SK-N-SH (cell line): ENCODE measurements at regions not wholly inside any gene's neighbourhood (a gene's known extent, or its start where the extent isn't known, plus 50 kb on each side); places are given as distances from the start of the nearest gene placed in this dataset.
A peak's percentile ranks its signal among the peaks of the same experiment; 100 is the strongest.

Experiments used
- CTCF ChIA-PET: fragments of 300-600, 350-600 bp; formaldehyde crosslinking; extraction: SDS; loops from one replicate; lab custom pipeline; 2021; lab: Yijun Ruan, JAX
- POLR2A ChIA-PET: fragments of 350-600 bp; sonication (Branson Sonifier 250); formaldehyde crosslinking; extraction: SDS; loops from one replicate; lab custom pipeline; 2020; ENCODE audit warnings: antibody characterized with exemption, inconsistent platforms; lab: Yijun Ruan, JAX
- DNase-seq: peaks from one replicate; pipeline ENCODE4 v3.0.0; 2012
- H2AFZ ChIP-seq: fragments of 200-600 bp; sonication (generic); 2 replicates; pipeline ENCODE4 v1.8.1; 2016; ENCODE audit warnings: antibody characterized with exemption, mild to moderate bottlenecking, low read depth
- H3F3A ChIP-seq: fragments of 200-600 bp; sonication (generic); replicated peaks from 2 replicates; pipeline ENCODE3; 2016; ENCODE audit warnings: antibody characterized with exemption, mild to moderate bottlenecking; ENCODE audit not compliant: insufficient read depth
- H3K27ac ChIP-seq, 2 experiments: fragments of 200-500 bp in 1 of 2; fragments of 200-600 bp in 1 of 2; sonication (Bioruptor generic) in 1 of 2; sonication (generic), shearing (Covaris generic) in 1 of 2; 2 replicates each; pipeline versions ENCODE4 v1.5.1 to v1.6.1; 2014 to 2016; ENCODE audit warnings: low read depth in 2 of 2, inconsistent platforms in 1 of 2, low read length in 1 of 2, mild to moderate bottlenecking in 1 of 2, mixed read lengths in 1 of 2
- H3K27me3 ChIP-seq: fragments of 200-600 bp; sonication (generic), shearing (Covaris generic); 2 replicates; pipeline ENCODE4 v1.6.1; 2016; ENCODE audit warnings: mixed run types; ENCODE audit not compliant: insufficient read depth
- H3K36me3 ChIP-seq, 2 experiments: fragments of 200-500 bp in 1 of 2; fragments of 200-600 bp in 1 of 2; sonication (Bioruptor generic) in 1 of 2; sonication (generic) in 1 of 2; replicated peaks in 1 of 2; 2 replicates each; pipeline versions ENCODE3 to v1.5.1; 2014 to 2016; ENCODE audit warnings: low read length in 1 of 2, mild to moderate bottlenecking in 1 of 2; ENCODE audit not compliant: insufficient read depth in 2 of 2, control insufficient read depth in 1 of 2
- H3K4me1 ChIP-seq, 2 experiments: fragments of 200-500 bp in 1 of 2; fragments of 200-600 bp in 1 of 2; sonication (Bioruptor generic) in 1 of 2; sonication (generic), shearing (Covaris generic) in 1 of 2; 2 replicates each; pipeline versions ENCODE4 v1.5.1 to v1.6.1; 2014 to 2016; ENCODE audit warnings: low read depth in 1 of 2, low read length in 1 of 2, mixed run types in 1 of 2; ENCODE audit not compliant: insufficient read depth in 2 of 2, control insufficient read depth in 1 of 2
- H3K4me2 ChIP-seq: fragments of 200-600 bp; sonication (generic), shearing (Covaris generic); 2 replicates; pipeline ENCODE4 v1.6.1; 2017; ENCODE audit warnings: mixed run types
- H3K4me3 ChIP-seq, 2 experiments: fragments of 200-500 bp in 1 of 2; fragments of 200-600 bp in 1 of 2; sonication (Bioruptor generic) in 1 of 2; sonication (generic), shearing (Covaris generic) in 1 of 2; 2 replicates each; pipeline versions ENCODE4 v1.5.1 to v1.8.1; 2014 to 2016; ENCODE audit warnings: low read depth in 2 of 2, inconsistent platforms in 1 of 2, low read length in 1 of 2, mild to moderate bottlenecking in 1 of 2, mixed read lengths in 1 of 2, moderate library complexity in 1 of 2
- H3K79me2 ChIP-seq: fragments of 200-600 bp; sonication (generic); 2 replicates; pipeline ENCODE4 v1.8.1; 2017; ENCODE audit warnings: mild to moderate bottlenecking; ENCODE audit not compliant: insufficient read depth
- H3K9ac ChIP-seq: fragments of 200-600 bp; sonication (generic); 2 replicates; pipeline ENCODE4 v1.6.1; 2017; ENCODE audit warnings: mixed run types
- H3K9me2 ChIP-seq: fragments of 200-600 bp; sonication (generic); 2 replicates; pipeline ENCODE4 v1.6.1; 2017; ENCODE audit warnings: mixed run types
- H3K9me3 ChIP-seq: fragments of 200-600 bp; sonication (generic); 2 replicates; pipeline ENCODE4 v1.6.1; 2017; ENCODE audit warnings: mixed run types, mild to moderate bottlenecking, moderate library complexity
- H4K20me1 ChIP-seq: fragments of 200-600 bp; sonication (generic); 2 replicates; pipeline ENCODE4 v1.6.1; 2017; ENCODE audit warnings: mild to moderate bottlenecking, mixed run types; ENCODE audit not compliant: insufficient read depth
- CHD2 ChIP-seq: fragments of 150-350 bp; IDR thresholded peaks from 2 replicates; pipeline ENCODE4 v1.6.1; 2018; ENCODE audit warnings: low read length; ENCODE audit not compliant: partially characterized antibody
- EZH2phosphoT487 ChIP-seq: fragments of 200-600 bp; sonication (generic); IDR thresholded peaks from 2 replicates; pipeline ENCODE4 v1.6.1; 2017; ENCODE audit warnings: low read depth, mixed run types, mild to moderate bottlenecking, antibody characterized with exemption, moderate library complexity, borderline replicate concordance
- FOXJ3 ChIP-seq: sonication (generic); formaldehyde crosslinking; IDR thresholded peaks from 2 replicates; pipeline ENCODE4 v1.5.1; 2020; ENCODE audit warnings: mild to moderate bottlenecking, missing genetic modification reagents
- FOXM1 ChIP-seq: IDR thresholded peaks from 2 replicates; pipeline ENCODE4 v1.4.0; 2012; ENCODE audit warnings: low read depth, mild to moderate bottlenecking
- GABPA ChIP-seq: IDR thresholded peaks from 2 replicates; pipeline ENCODE4 v1.4.0; 2012; ENCODE audit warnings: low read depth, mild to moderate bottlenecking
- JUND ChIP-seq: IDR thresholded peaks from 2 replicates; pipeline ENCODE4 v1.4.0; 2012
- MEF2A ChIP-seq: IDR thresholded peaks from 2 replicates; pipeline ENCODE4 v1.4.0; 2012; ENCODE audit warnings: low read depth, borderline replicate concordance
- NFIC ChIP-seq: IDR thresholded peaks from 2 replicates; pipeline ENCODE4 v1.4.0; 2012; ENCODE audit warnings: borderline replicate concordance
- NRF1 ChIP-seq: IDR thresholded peaks from 2 replicates; pipeline ENCODE4 v1.6.1; 2012; ENCODE audit warnings: low read depth, mild to moderate bottlenecking, low read length
- POLR2AphosphoS5 ChIP-seq: IDR thresholded peaks from 2 replicates; pipeline ENCODE4 v1.6.1; 2012; ENCODE audit warnings: low read depth, low read length
- RAD21 ChIP-seq: IDR thresholded peaks from 2 replicates; pipeline ENCODE4 v1.6.1; 2012; ENCODE audit warnings: mild to moderate bottlenecking, low read length
- RXRA ChIP-seq: IDR thresholded peaks from 2 replicates; pipeline ENCODE4 v1.4.0; 2012; ENCODE audit warnings: low read depth, mild to moderate bottlenecking, borderline replicate concordance
- SIN3A ChIP-seq: IDR thresholded peaks from 2 replicates; pipeline ENCODE4 v1.6.1; 2012; ENCODE audit warnings: low read depth, mild to moderate bottlenecking, low read length, moderate library complexity, borderline replicate concordance
- TAF1 ChIP-seq: IDR thresholded peaks from 2 replicates; pipeline ENCODE4 v1.6.1; 2012; ENCODE audit warnings: low read depth, mild to moderate bottlenecking, low read length, moderate library complexity, borderline replicate concordance
- whole genome bisulfite sequencing: methylation state at CpG from one replicate; pipeline ENCODE4 v1.1.6; 2017; ENCODE audit warnings: low lambda C conversion rate; 5-methylcytosine and 5-hydroxymethylcytosine counted together
- TF ChIP-seq, protein P1 (sequence below): IDR thresholded peaks from 2 replicates; pipeline ENCODE4 v1.4.0; 2012; ENCODE audit warnings: low read depth, borderline replicate concordance
- TF ChIP-seq, protein P2 (sequence below): IDR thresholded peaks from 2 replicates; pipeline ENCODE4 v1.4.0; 2012; ENCODE audit warnings: low read depth
- TF ChIP-seq, protein P3 (sequence below): IDR thresholded peaks from 2 replicates; pipeline ENCODE4 v1.4.0; 2012; ENCODE audit warnings: low read depth, borderline replicate concordance
- TF ChIP-seq, protein P4 (sequence below): IDR thresholded peaks from 2 replicates; pipeline ENCODE4; 2012

DNA sequence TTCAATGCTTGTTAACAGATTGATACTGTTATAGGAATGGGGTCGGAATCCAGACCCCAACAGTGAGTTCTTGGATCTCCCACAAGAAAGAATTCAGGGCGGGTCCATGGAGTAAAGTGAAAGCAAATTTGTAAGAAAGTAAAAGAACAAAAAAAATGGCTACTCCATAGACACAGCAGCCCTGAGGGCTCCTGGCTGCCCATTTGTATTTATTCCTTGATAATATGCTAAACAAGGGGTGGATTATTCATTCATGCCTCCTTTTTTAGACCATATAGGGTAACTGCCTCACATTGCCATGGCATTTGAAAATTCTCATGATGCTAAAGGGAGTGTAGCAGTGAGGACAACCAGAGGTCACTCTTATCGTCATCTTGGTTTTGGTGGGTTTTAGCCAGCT lies 717.2 kb upstream of the KCND2 start:
- Histone ChIP-seq H3K4me1 (no peaks in the 10 kb centered on the region), H3K27me3 (no peaks in the 10 kb centered on the region), H3K9me3 (no peaks in the 10 kb centered on the region), H3K4me3 (peak overlapping the region in 1 of 2 experiments; percentile 17; a peak in 1 of 4 replicates), H3K36me3 (no peaks in the 10 kb centered on the region), H2AFZ (no peak overlapping the region), H3K27ac (no peak overlapping the region), H3K9me2 (no peaks in the 10 kb centered on the region), H4K20me1 (no peaks in the 10 kb centered on the region), H3K4me2 (no peak overlapping the region; the same call in 1 of the 2 replicates), H3K9ac (no peak overlapping the region), H3K79me2 (no peaks in the 10 kb centered on the region), H3F3A (no peaks in the 10 kb centered on the region)
- ChIA-PET CTCF (no interaction called here), POLR2A (no interaction called here)
- DNase-seq = no peak
- WGBS = 14% methylated on average over 3 of the region's 3 CpGs
- TF ChIP-seq RXRA (no peak), GABPA (no peak), NRF1 (no peak), JUND (no peak), POLR2AphosphoS5 (no peak), TAF1 (no peak), SIN3A (no peak), NFIC (no peak), RAD21 (no peak), EZH2phosphoT487 (no peak)
- TF ChIP-seq, protein P1, sequence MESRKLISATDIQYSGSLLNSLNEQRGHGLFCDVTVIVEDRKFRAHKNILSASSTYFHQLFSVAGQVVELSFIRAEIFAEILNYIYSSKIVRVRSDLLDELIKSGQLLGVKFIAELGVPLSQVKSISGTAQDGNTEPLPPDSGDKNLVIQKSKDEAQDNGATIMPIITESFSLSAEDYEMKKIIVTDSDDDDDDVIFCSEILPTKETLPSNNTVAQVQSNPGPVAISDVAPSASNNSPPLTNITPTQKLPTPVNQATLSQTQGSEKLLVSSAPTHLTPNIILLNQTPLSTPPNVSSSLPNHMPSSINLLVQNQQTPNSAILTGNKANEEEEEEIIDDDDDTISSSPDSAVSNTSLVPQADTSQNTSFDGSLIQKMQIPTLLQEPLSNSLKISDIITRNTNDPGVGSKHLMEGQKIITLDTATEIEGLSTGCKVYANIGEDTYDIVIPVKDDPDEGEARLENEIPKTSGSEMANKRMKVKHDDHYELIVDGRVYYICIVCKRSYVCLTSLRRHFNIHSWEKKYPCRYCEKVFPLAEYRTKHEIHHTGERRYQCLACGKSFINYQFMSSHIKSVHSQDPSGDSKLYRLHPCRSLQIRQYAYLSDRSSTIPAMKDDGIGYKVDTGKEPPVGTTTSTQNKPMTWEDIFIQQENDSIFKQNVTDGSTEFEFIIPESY = no peak
- TF ChIP-seq, protein P2, sequence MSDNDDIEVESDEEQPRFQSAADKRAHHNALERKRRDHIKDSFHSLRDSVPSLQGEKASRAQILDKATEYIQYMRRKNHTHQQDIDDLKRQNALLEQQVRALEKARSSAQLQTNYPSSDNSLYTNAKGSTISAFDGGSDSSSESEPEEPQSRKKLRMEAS = no peak
- TF ChIP-seq, protein P3, sequence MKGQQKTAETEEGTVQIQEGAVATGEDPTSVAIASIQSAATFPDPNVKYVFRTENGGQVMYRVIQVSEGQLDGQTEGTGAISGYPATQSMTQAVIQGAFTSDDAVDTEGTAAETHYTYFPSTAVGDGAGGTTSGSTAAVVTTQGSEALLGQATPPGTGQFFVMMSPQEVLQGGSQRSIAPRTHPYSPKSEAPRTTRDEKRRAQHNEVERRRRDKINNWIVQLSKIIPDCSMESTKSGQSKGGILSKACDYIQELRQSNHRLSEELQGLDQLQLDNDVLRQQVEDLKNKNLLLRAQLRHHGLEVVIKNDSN = no peak

DNA sequence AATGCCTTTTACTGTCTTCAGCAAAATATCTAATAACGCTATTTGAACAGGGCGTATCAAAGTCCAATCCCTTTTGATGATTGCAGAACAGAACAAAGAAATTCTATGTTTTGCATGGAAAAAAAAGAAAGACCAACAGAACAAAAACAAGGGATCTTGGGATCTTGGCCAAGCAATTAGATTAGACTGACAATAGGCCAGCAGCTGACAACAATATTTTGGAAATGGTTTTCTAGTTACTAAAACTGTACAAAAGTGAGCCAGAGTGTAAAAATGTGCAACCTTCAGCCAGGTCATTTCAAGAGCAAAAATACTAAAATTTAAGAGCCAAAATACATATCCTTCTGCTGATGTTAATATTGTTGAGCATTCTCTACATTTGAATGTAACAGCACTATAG lies 716.5 kb upstream of the KCND2 start:
- no peak overlapping the region for H3K4me2 ChIP-seq
- H3K79me2 ChIP-seq = no peaks in the 10 kb centered on the region
- no peaks in the 10 kb centered on the region for H3K36me3 ChIP-seq
- no peaks in the 10 kb centered on the region for H3F3A ChIP-seq
- no peak for DNase-seq
- no peaks in the 10 kb centered on the region for H3K27me3 ChIP-seq
- no peak overlapping the region for H2AFZ ChIP-seq
- H3K9me3 ChIP-seq = no peaks in the 10 kb centered on the region
- no peaks in the 10 kb centered on the region for H4K20me1 ChIP-seq
- no peak overlapping the region for H3K9ac ChIP-seq
- TF ChIP-seq CHD2 (no peak), MEF2A (no peak), FOXM1 (no peak), FOXJ3 (CRISPR knock-in tag) (no peak), TAF1 (no peak)
- TF ChIP-seq, protein P4, sequence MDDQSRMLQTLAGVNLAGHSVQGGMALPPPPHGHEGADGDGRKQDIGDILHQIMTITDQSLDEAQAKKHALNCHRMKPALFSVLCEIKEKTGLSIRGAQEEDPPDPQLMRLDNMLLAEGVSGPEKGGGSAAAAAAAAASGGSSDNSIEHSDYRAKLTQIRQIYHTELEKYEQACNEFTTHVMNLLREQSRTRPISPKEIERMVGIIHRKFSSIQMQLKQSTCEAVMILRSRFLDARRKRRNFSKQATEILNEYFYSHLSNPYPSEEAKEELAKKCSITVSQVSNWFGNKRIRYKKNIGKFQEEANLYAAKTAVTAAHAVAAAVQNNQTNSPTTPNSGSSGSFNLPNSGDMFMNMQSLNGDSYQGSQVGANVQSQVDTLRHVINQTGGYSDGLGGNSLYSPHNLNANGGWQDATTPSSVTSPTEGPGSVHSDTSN = no peak
- no peak overlapping the region for H3K4me3 ChIP-seq
- POLR2A ChIA-PET = no interaction called here
- H3K4me1 ChIP-seq = no peaks in the 10 kb centered on the region
- CTCF ChIA-PET = no interaction called here
- H3K9me2 ChIP-seq = no peaks in the 10 kb centered on the region
- H3K27ac ChIP-seq = no peak overlapping the region
- 18% methylated on average over 2 of the region's 2 CpGs for WGBS
